PC-9 (cell line): ENCODE measurements at regions not wholly inside any gene's neighbourhood (a gene's known extent, or its start where the extent isn't known, plus 50 kb on each side); places are given as distances from the start of the nearest gene placed in this dataset.

Experiments used
- EZH2 ChIP-seq: fragments of 200-600 bp; sonication (generic); IDR thresholded peaks from 2 replicates; pipeline ENCODE4 v1.8.0; 2017; ENCODE audit warnings: antibody characterized with exemption, low read depth
- TF ChIP-seq, protein P1 (sequence below): fragments of 200-600 bp; sonication (generic); conservative IDR thresholded peaks from 2 replicates; pipeline ENCODE4 v1.6.1; 2017; ENCODE audit warnings: mixed run types, antibody characterized with exemption, mild to moderate bottlenecking, moderate library complexity

DNA sequence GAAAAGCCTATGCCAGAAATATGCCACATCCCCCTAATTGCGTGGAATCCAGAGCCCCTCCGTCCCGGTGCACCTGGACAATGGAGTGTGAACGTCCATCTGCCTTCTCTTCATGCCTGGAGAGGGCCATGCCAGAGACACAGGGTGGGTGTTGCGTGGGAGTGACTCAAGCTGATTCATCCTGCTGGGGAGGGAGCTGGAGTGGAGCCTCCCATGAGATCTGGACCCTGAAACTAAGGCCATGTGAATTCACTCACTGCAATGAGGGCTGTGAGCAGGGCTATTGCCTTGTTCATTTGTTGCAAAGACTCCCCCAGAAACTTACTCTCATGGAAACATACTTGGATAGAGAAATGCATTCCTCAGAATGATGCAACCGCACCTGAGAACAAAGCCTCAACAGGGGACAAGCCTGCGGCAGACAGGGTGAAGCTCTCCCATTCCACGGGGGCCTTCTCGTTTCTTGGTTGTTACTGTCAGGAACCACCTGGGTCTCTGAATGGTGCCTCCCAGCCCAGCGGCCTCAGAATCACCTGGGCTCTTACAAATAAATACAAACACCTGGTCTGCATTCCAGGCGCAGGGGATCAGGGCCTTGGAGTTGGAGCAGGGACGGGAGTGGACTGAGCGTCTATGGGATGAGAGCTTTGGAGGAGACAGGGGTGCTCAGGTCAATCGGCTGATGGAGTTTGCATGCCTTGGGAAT lies 1031.2 kb downstream of the BRD1 start:
- TF ChIP-seq, protein P1, sequence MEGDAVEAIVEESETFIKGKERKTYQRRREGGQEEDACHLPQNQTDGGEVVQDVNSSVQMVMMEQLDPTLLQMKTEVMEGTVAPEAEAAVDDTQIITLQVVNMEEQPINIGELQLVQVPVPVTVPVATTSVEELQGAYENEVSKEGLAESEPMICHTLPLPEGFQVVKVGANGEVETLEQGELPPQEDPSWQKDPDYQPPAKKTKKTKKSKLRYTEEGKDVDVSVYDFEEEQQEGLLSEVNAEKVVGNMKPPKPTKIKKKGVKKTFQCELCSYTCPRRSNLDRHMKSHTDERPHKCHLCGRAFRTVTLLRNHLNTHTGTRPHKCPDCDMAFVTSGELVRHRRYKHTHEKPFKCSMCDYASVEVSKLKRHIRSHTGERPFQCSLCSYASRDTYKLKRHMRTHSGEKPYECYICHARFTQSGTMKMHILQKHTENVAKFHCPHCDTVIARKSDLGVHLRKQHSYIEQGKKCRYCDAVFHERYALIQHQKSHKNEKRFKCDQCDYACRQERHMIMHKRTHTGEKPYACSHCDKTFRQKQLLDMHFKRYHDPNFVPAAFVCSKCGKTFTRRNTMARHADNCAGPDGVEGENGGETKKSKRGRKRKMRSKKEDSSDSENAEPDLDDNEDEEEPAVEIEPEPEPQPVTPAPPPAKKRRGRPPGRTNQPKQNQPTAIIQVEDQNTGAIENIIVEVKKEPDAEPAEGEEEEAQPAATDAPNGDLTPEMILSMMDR = no peak
- TF ChIP-seq EZH2 = no peak
